BLaER1 treated with 17β-estradiol and CSF1 and Interleukin-3, amounts not matched to agents 10 nM and 100 nM (cell line): ENCODE measurements at regions not wholly inside any gene's neighbourhood (a gene's known extent, or its start where the extent isn't known, plus 50 kb on each side); places are given as distances from the start of the nearest gene placed in this dataset.
A peak's percentile ranks its signal among the peaks of the same experiment; 100 is the strongest.

Experiments used
- H3K27ac ChIP-seq, 11 experiments: shearing (Covaris generic); formaldehyde crosslinking; 2 replicates each; pipeline ENCODE4 v1.8.1; 2022
- H3K27me3 ChIP-seq, 11 experiments: shearing (Covaris generic); formaldehyde crosslinking; 2 replicates each; pipeline ENCODE4 v1.8.1; 2022
- H3K36me3 ChIP-seq, 11 experiments: shearing (Covaris generic); formaldehyde crosslinking; 2 replicates each; pipeline ENCODE4 v1.8.1; 2022
- H3K4me1 ChIP-seq, 10 experiments: shearing (Covaris generic); formaldehyde crosslinking; 2 replicates each; pipeline ENCODE4 v1.8.1; 2022
- H3K4me2 ChIP-seq, 11 experiments: shearing (Covaris generic); formaldehyde crosslinking; 2 replicates each; pipeline ENCODE4 v1.8.1; 2022
- H3K4me3 ChIP-seq, 10 experiments: shearing (Covaris generic); formaldehyde crosslinking; 2 replicates each; pipeline ENCODE4 v1.8.1; 2022
- H3K9ac ChIP-seq, 11 experiments: shearing (Covaris generic); formaldehyde crosslinking; 2 replicates each; pipeline ENCODE4 v1.8.1; 2022
- H3K9me3 ChIP-seq, 11 experiments: shearing (Covaris generic); formaldehyde crosslinking; replicated peaks in 1 of 11; 2 replicates each; pipeline ENCODE4 v1.8.1; 2022
- H4K20me1 ChIP-seq, 11 experiments: shearing (Covaris generic); formaldehyde crosslinking; 2 replicates each; pipeline ENCODE4 v1.8.1; 2022
- Cebpa-rat ChIP-seq, 11 experiments: shearing (Covaris generic); IDR thresholded peaks; 2 replicates each; pipeline ENCODE4 v1.8.1; 2022

DNA sequence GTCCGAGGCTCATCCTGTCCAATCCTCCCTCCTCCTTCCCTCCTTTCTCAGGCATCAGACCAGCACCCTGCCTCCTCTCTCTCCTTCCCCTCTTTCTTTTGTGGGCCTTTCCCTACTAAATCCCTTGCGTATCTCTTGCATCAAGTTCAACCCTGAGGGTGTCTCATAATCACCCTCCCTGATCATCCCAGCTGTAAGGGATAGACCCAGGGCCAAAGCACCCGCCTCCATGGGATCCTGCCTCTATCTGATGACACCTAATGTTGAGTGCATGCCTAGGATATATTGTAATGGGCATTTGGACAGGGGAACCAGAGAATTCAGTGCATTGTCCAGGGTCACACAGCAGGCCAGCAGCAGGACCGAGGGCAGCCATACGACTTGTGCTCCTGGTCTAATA, 84.9 kb downstream of the PHETA1 start:
- H3K9me3 ChIP-seq, result peaks cover 13 to 32% (median 19%) of the 10 kb centered on the region in 11 experiments
- no peak overlapping the region for H3K4me3 ChIP-seq
- H4K20me1 ChIP-seq, result peaks cover 0 to 28% (median 0%) of the 10 kb centered on the region in 11 experiments; a peak in 2 of 22 replicates
- peaks cover 0 to 11% (median 0%) of the 10 kb centered on the region in 10 experiments; a peak in 4 of 20 replicates for H3K4me1 ChIP-seq
- peaks cover 0 to 57% (median 0%) of the 10 kb centered on the region in 11 experiments; a peak in 3 of 22 replicates for H3K36me3 ChIP-seq
- no peak overlapping the region for H3K27ac ChIP-seq
- H3K9ac ChIP-seq, result no peak overlapping the region
- no peaks in the 10 kb centered on the region for H3K27me3 ChIP-seq
- TF ChIP-seq Cebpa-rat (IDR thresholded peaks at IDR 0.05), result no peak
- H3K4me2 ChIP-seq, result peak overlapping the region in 3 of 11 experiments; percentile 0 to 67 (median 49); a peak in 4 of 22 replicates

DNA sequence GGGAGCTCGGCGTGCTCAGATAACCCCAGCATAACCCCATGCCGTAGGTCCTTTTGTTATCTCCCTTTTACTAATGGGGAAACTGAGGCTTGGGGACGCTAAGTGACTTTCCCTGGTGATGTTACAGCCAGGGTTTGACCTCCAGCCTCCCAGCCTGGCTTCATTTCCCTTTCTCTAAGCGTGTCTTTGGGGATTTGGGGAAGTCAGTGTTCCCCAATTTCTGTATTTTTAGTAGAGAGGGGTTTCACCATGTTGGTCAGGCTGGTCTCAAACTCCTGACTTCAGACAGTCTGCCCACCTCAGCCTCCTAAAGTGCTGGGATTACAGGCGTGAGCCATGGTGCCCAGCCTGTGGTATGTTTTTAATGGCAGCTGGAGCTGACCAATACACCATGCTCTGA, 85.4 kb downstream of the PHETA1 start:
- H3K9me3 ChIP-seq, result peaks cover 13 to 32% (median 19%) of the 10 kb centered on the region in 11 experiments
- H3K36me3 ChIP-seq, result peaks cover 0 to 57% (median 0%) of the 10 kb centered on the region in 11 experiments; a peak in 3 of 22 replicates
- peaks cover 0 to 28% (median 0%) of the 10 kb centered on the region in 11 experiments; a peak in 2 of 22 replicates for H4K20me1 ChIP-seq
- H3K4me1 ChIP-seq, result peaks cover 0 to 11% (median 0%) of the 10 kb centered on the region in 10 experiments; a peak in 4 of 20 replicates
- no peak overlapping the region for H3K9ac ChIP-seq
- TF ChIP-seq Cebpa-rat (IDR thresholded peaks at IDR 0.05), result no peak
- no peak overlapping the region for H3K27ac ChIP-seq
- no peaks in the 10 kb centered on the region for H3K27me3 ChIP-seq
- no peak overlapping the region for H3K4me3 ChIP-seq
- H3K4me2 ChIP-seq, result peak overlapping the region in 3 of 11 experiments; percentile 0 to 67 (median 49); a peak in 4 of 22 replicates

GRCh38 chr12:111277570-111277969, 91.3 kb downstream of the PHETA1 start:
- TF ChIP-seq Cebpa-rat (IDR thresholded peaks at IDR 0.05), result no peak
- Histone ChIP-seq H3K4me3 (no peak overlapping the region), H4K20me1 (no peaks in the 10 kb centered on the region; a peak in 1 of 22 replicates), H3K27me3 (no peaks in the 10 kb centered on the region), H3K4me2 (no peak overlapping the region), H3K27ac (no peak overlapping the region), H3K9ac (no peak overlapping the region), H3K9me3 (peaks cover 13 to 21% (median 18%) of the 10 kb centered on the region in 11 experiments), H3K4me1 (peaks cover 0 to 10% (median 3%) of the 10 kb centered on the region in 10 experiments; a peak in 7 of 20 replicates), H3K36me3 (peaks cover 0 to 22% (median 0%) of the 10 kb centered on the region in 11 experiments; a peak in 3 of 22 replicates)

DNA sequence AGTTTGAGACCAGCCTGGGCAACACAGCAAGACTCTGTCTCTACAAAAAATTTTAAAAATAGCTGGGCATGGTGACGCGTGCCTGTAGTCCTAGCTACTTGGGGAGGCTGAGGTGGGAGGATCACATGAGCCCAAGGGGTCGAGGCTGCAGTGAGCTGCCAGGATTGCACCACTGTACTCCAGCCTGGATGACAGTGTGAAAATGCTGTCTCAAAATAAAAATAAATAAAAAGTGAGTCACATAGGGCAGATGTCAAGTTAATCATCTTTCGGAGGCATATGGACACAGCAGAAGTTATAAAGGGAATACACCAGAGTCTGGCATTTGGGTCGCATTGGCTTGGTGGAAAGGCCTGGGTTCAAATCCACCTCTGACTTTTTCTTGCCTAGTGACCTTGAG, 92.7 kb downstream of the PHETA1 start:
- no peak overlapping the region for H3K4me2 ChIP-seq
- no peaks in the 10 kb centered on the region for H3K27me3 ChIP-seq
- H3K9me3 ChIP-seq, result peaks cover 9 to 12% (median 11%) of the 10 kb centered on the region in 11 experiments
- H4K20me1 ChIP-seq, result no peaks in the 10 kb centered on the region; a peak in 1 of 22 replicates
- no peak overlapping the region for H3K4me3 ChIP-seq
- peaks cover 0 to 16% (median 5%) of the 10 kb centered on the region in 10 experiments; a peak in 7 of 20 replicates for H3K4me1 ChIP-seq
- no peak for TF ChIP-seq Cebpa-rat (IDR thresholded peaks at IDR 0.05)
- no peak overlapping the region for H3K9ac ChIP-seq
- H3K27ac ChIP-seq, result no peak overlapping the region
- peaks cover 0 to 13% (median 0%) of the 10 kb centered on the region in 11 experiments; a peak in 3 of 22 replicates for H3K36me3 ChIP-seq

GRCh38 chr12:111275308-111275707, 93.6 kb downstream of the PHETA1 start:
- TF ChIP-seq Cebpa-rat (IDR thresholded peaks at IDR 0.05), result no peak
- H3K4me2 ChIP-seq, result no peak overlapping the region
- H3K4me1 ChIP-seq, result peaks cover 0 to 16% (median 6%) of the 10 kb centered on the region in 10 experiments; a peak in 11 of 20 replicates
- no peak overlapping the region for H3K9ac ChIP-seq
- peaks cover under 1 to 4% (median 3%) of the 10 kb centered on the region in 11 experiments; a peak in 21 of 22 replicates for H3K9me3 ChIP-seq
- H3K27me3 ChIP-seq, result no peaks in the 10 kb centered on the region
- H3K27ac ChIP-seq, result no peak overlapping the region
- H4K20me1 ChIP-seq, result no peaks in the 10 kb centered on the region; a peak in 1 of 22 replicates
- peaks cover 0 to 5% (median 0%) of the 10 kb centered on the region in 11 experiments; a peak in 3 of 22 replicates for H3K36me3 ChIP-seq
- no peak overlapping the region for H3K4me3 ChIP-seq

DNA sequence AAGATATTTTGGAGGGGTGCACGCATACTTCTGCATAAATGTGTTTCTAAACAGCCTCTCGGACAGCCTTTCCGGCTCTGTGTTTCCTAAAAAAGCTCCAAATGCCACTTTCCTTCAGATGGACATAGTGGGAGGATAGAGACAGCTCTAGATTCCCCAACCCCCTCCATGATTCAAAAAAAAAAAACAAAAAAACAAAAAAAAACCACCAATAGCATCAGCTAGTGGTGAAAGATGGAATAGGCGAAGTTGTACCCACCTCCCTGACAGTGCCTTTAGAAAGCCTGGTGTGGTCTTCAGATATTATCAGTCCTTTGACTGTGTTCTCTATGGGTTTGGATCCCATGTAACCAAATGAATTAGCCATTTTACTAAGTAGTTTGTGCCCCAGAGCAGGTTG, 94.1 kb downstream of the PHETA1 start:
- Histone ChIP-seq H3K4me1 (peaks cover 0 to 19% (median 8%) of the 10 kb centered on the region in 10 experiments; a peak in 12 of 20 replicates), H3K27ac (no peak overlapping the region), H3K36me3 (no peaks in the 10 kb centered on the region), H4K20me1 (no peaks in the 10 kb centered on the region; a peak in 1 of 22 replicates), H3K9ac (no peak overlapping the region), H3K4me3 (no peak overlapping the region), H3K4me2 (no peak overlapping the region), H3K27me3 (no peaks in the 10 kb centered on the region), H3K9me3 (no peaks in the 10 kb centered on the region)
- TF ChIP-seq Cebpa-rat (IDR thresholded peaks at IDR 0.05), result no peak

DNA sequence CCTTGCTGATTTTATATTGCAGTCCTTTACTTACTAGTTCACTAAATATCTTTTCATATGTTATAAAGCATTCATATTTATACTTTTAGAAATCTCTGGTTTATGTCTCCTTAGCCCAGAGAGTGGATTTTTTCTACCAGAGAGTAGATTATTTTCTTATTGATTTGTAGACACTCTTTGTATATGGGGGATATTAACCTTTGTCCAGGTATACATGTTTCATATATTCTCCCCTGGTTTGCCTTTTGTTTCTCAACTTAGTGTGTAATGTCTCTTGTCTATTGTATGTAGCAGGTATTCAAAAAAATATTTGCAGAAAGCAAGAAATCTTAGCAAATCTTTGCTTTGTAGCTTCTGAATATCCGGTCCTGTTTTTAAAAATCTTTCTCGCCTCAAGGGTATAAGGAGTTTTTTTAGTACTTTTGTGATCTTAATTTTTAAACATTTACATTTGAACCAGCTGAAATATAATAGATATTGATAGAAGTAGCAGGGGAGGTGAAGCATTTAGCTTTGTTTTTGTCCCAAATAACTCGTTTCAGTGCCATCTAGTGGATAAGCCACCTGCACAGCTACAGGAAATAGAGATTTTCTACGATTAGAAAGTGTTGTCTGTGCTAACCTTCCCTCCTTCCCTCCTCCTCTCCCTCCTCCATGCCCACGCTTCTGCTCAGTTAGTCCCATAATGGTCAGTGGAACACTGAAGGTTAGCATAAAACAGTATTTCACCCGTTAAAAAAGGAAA, 97.0 kb downstream of the PHETA1 start:
- no peaks in the 10 kb centered on the region for H3K36me3 ChIP-seq
- no peak for TF ChIP-seq Cebpa-rat (IDR thresholded peaks at IDR 0.05)
- H3K4me3 ChIP-seq, result no peak overlapping the region
- H3K27me3 ChIP-seq, result no peaks in the 10 kb centered on the region
- H3K4me1 ChIP-seq, result peaks cover 6 to 32% (median 12%) of the 10 kb centered on the region in 10 experiments
- H3K9ac ChIP-seq, result no peak overlapping the region
- 0 out of 22 replicates have a peak overlapping the region, but pooled peaks of 1 of the 11 experiments have one; percentile 14 for H3K4me2 ChIP-seq
- no peak overlapping the region for H3K27ac ChIP-seq
- H3K9me3 ChIP-seq, result no peaks in the 10 kb centered on the region
- peaks cover 0 to 10% (median 0%) of the 10 kb centered on the region in 11 experiments; a peak in 1 of 22 replicates for H4K20me1 ChIP-seq

DNA sequence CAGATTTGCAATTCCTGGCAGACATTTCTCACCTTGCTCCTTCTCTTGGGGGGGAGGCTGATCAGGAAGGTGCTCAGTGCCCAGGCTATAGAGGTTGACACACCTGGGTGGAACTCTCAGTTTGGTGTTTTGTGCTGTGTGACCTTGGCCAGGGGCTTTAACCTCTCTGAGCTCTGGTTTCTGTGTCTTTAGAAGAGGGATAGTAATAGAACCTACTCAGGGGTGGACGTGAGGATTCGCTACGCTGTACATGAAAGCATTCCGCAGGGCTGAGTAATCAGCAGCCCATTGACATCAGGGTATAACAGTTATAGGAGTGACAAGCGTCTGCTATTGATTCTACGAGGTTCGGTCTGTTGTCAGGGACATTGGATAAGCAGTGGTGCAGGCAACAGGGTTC, 98.1 kb downstream of the PHETA1 start:
- Histone ChIP-seq H3K27me3 (no peaks in the 10 kb centered on the region), H3K9ac (no peak overlapping the region), H3K4me1 (peaks cover 11 to 34% (median 17%) of the 10 kb centered on the region in 10 experiments), H3K36me3 (no peaks in the 10 kb centered on the region), H3K4me3 (no peak overlapping the region), H4K20me1 (peaks cover 0 to 10% (median 0%) of the 10 kb centered on the region in 11 experiments; a peak in 1 of 22 replicates), H3K9me3 (no peaks in the 10 kb centered on the region), H3K4me2 (peak overlapping the region in 1 of 11 experiments; percentile 26; a peak in 1 of 22 replicates), H3K27ac (no peak overlapping the region)
- TF ChIP-seq Cebpa-rat (IDR thresholded peaks at IDR 0.05), result no peak

DNA sequence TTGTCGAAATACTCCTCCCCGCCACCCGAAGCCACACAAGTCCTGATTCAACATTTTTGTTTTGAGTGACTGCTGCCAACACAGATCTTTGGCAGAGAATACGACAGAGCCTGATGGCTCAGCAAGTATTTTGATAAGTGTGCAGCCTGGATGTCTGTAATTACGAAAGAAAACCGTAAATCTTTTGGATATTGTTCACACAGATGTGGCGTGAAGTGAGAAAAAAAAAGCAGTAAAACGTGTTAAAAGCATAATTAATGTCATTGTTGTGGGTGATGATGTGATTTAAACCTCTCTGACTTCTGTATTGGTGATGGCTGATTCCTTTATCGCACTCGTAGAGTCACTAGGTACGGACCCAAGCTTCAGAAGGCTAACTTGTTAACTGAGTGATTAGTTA, 98.7 kb downstream of the PHETA1 start:
- Histone ChIP-seq H4K20me1 (peaks cover 0 to 10% (median 0%) of the 10 kb centered on the region in 11 experiments; a peak in 1 of 22 replicates), H3K9ac (no peak overlapping the region), H3K4me1 (peaks cover 11 to 34% (median 17%) of the 10 kb centered on the region in 10 experiments), H3K27ac (no peak overlapping the region), H3K9me3 (no peaks in the 10 kb centered on the region), H3K27me3 (no peaks in the 10 kb centered on the region), H3K4me3 (no peak overlapping the region), H3K36me3 (no peaks in the 10 kb centered on the region), H3K4me2 (peak overlapping the region in 2 of 11 experiments; percentile 21 to 26; a peak in 4 of 22 replicates)
- no peak for TF ChIP-seq Cebpa-rat (IDR thresholded peaks at IDR 0.05)
